Fibroblast of lung (primary cell): ENCODE measurements at regions not wholly inside any gene's neighbourhood (a gene's known extent, or its start where the extent isn't known, plus 50 kb on each side); places are given as distances from the start of the nearest gene placed in this dataset.

ENCODE experiments used
- DNase-seq, 2 donors: peaks; one replicate each; pipeline versions ENCODE4 v3.0.0 to v3.0.0-alpha.2; 2010; ENCODE audit warnings: low read depth in 2 of 2
- H2AFZ ChIP-seq: 2 replicates; pipeline ENCODE4 v1.5.1; 2012; ENCODE audit warnings: low read length, control low read depth, inconsistent platforms
- H3K27ac ChIP-seq: 2 replicates; pipeline ENCODE4 v1.5.1; 2011; ENCODE audit warnings: low read length, control low read depth; ENCODE audit not compliant: insufficient read depth
- H3K27me3 ChIP-seq: 2 replicates; pipeline ENCODE4 v1.5.1; 2011; ENCODE audit warnings: mild to moderate bottlenecking, low read length; ENCODE audit not compliant: control insufficient read depth, insufficient read depth
- H3K36me3 ChIP-seq: 2 replicates; pipeline ENCODE4 v1.5.1; 2011; ENCODE audit warnings: low read length; ENCODE audit not compliant: control insufficient read depth, insufficient read depth
- H3K4me1 ChIP-seq: 2 replicates; pipeline ENCODE4 v1.5.1; 2011; ENCODE audit warnings: low read length; ENCODE audit not compliant: control insufficient read depth, insufficient read depth; ENCODE audit errors: extremely low read depth
- H3K4me2 ChIP-seq: 2 replicates; pipeline ENCODE4 v1.5.1; 2011; ENCODE audit warnings: low read length, control low read depth; ENCODE audit not compliant: insufficient read depth; ENCODE audit errors: extremely low read depth
- H3K4me3 ChIP-seq, 4 experiments: fragments of 200-600 bp in 1 of 4; sonication (generic) in 1 of 4; replicated peaks in 1 of 4; 2 replicates each; pipeline ENCODE4 v1.5.1; 2011 to 2016; ENCODE audit warnings: low read length in 4 of 4, low read depth in 3 of 4, mild to moderate bottlenecking in 3 of 4, control low read depth in 2 of 4, inconsistent platforms in 1 of 4, mixed read lengths in 1 of 4; ENCODE audit not compliant: insufficient read depth in 1 of 4; ENCODE audit errors: control extremely low read depth in 1 of 4
- H3K79me2 ChIP-seq: 2 replicates; pipeline ENCODE4 v1.5.1; 2012; ENCODE audit warnings: mild to moderate bottlenecking, low read length, inconsistent platforms; ENCODE audit not compliant: control insufficient read depth, insufficient read depth
- H3K9ac ChIP-seq: 2 replicates; pipeline ENCODE4 v1.5.1; 2011; ENCODE audit warnings: mild to moderate bottlenecking, low read length, control low read depth; ENCODE audit not compliant: insufficient read depth
- H3K9me3 ChIP-seq: 2 replicates; pipeline ENCODE4 v1.5.1; 2012; ENCODE audit warnings: low read depth, low read length; ENCODE audit not compliant: control insufficient read depth, insufficient read depth
- H4K20me1 ChIP-seq: 2 replicates; pipeline ENCODE4 v1.5.1; 2011; ENCODE audit warnings: low read length; ENCODE audit not compliant: control insufficient read depth, insufficient read depth; ENCODE audit errors: extremely low read depth
- EZH2 ChIP-seq: IDR thresholded peaks from 2 replicates; pipeline ENCODE4 v1.5.1; 2012; ENCODE audit warnings: low read length, control low read depth, mild to moderate bottlenecking; ENCODE audit errors: missing control alignments
- TF ChIP-seq, protein P1 (sequence below), 2 donors: IDR thresholded peaks in 1 of 2; conservative IDR thresholded peaks in 1 of 2; 1 replicate in 1 of 2; 2 replicates in 1 of 2; pipeline ENCODE4 v1.5.1; 2011 to 2012; ENCODE audit warnings: low read length in 2 of 2, control low read depth in 1 of 2, inconsistent platforms in 1 of 2, low read depth in 1 of 2, mild to moderate bottlenecking in 1 of 2

DNA sequence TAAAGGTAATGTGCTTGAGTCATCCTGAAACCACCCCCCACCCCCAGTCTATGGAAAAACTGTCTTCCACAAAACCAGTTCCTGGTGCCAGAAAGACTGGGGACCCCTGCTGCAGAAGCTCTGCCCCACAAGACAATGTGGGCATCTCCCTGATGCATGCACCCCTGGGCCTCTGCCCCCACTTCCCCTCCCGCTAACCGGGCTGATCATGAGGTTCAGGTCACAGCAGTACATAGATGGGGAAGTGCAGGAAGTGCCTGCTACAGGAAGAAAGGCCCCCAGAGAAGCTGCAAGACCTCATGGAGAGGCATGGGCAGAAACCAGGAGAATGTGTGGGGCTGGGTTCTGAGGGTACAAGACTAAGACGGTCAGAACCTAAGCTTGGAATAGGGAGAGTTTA, 243.4 kb upstream of the ID2 start:
- no peaks in the 10 kb centered on the region for H4K20me1 ChIP-seq
- H3K36me3 ChIP-seq = no peaks in the 10 kb centered on the region
- no peak for TF ChIP-seq EZH2
- TF ChIP-seq, protein P1, sequence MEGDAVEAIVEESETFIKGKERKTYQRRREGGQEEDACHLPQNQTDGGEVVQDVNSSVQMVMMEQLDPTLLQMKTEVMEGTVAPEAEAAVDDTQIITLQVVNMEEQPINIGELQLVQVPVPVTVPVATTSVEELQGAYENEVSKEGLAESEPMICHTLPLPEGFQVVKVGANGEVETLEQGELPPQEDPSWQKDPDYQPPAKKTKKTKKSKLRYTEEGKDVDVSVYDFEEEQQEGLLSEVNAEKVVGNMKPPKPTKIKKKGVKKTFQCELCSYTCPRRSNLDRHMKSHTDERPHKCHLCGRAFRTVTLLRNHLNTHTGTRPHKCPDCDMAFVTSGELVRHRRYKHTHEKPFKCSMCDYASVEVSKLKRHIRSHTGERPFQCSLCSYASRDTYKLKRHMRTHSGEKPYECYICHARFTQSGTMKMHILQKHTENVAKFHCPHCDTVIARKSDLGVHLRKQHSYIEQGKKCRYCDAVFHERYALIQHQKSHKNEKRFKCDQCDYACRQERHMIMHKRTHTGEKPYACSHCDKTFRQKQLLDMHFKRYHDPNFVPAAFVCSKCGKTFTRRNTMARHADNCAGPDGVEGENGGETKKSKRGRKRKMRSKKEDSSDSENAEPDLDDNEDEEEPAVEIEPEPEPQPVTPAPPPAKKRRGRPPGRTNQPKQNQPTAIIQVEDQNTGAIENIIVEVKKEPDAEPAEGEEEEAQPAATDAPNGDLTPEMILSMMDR (conservative IDR thresholded peaks at IDR 0.05 in 1 of 2, IDR thresholded peaks at IDR 0.05 in 1 of 2; ENCODE audit: low read depth in 1 of 2, low read length in 2 of 2) = no peak
- no peak overlapping the region for H3K4me3 ChIP-seq
- no peak overlapping the region for H3K9ac ChIP-seq
- no peak overlapping the region for H2AFZ ChIP-seq
- no peak overlapping the region for H3K4me2 ChIP-seq
- DNase-seq = no peak
- H3K9me3 ChIP-seq = no peaks in the 10 kb centered on the region
- H3K27me3 ChIP-seq = no peaks in the 10 kb centered on the region
- no peak overlapping the region for H3K27ac ChIP-seq
- H3K4me1 ChIP-seq = no peaks in the 10 kb centered on the region
- H3K79me2 ChIP-seq = no peaks in the 10 kb centered on the region

DNA sequence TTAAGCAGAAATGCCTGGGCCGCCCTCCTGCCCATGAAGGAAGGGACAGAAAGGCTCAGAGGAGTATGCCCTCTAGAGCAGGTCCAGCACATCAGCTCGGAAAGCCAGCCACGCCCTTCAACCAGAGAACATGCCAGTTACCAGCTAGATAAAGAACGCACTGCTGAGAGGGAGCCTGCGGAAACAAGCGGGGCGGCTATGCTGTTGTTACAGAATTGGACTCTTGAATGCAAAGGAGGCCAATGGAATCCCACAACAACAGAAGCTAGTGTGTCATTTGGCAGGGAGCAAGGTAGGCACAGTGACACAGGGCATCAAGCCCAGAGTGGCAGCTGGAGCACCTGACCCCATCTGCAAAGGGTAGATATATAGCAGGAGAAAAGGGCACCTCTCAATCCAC, 242.9 kb upstream of the ID2 start:
- TF ChIP-seq, protein P1 (conservative IDR thresholded peaks at IDR 0.05 in 1 of 2, IDR thresholded peaks at IDR 0.05 in 1 of 2; ENCODE audit: low read depth in 1 of 2, low read length in 2 of 2) = no peak
- TF ChIP-seq EZH2 = no peak
- no peaks in the 10 kb centered on the region for H4K20me1 ChIP-seq
- no peak for DNase-seq
- no peak overlapping the region for H3K27ac ChIP-seq
- H3K36me3 ChIP-seq = no peaks in the 10 kb centered on the region
- no peak overlapping the region for H3K9ac ChIP-seq
- no peak overlapping the region for H3K4me3 ChIP-seq
- no peaks in the 10 kb centered on the region for H3K79me2 ChIP-seq
- no peaks in the 10 kb centered on the region for H3K9me3 ChIP-seq
- no peak overlapping the region for H3K4me2 ChIP-seq
- H3K4me1 ChIP-seq = no peaks in the 10 kb centered on the region
- H3K27me3 ChIP-seq = no peaks in the 10 kb centered on the region
- H2AFZ ChIP-seq = no peak overlapping the region

DNA sequence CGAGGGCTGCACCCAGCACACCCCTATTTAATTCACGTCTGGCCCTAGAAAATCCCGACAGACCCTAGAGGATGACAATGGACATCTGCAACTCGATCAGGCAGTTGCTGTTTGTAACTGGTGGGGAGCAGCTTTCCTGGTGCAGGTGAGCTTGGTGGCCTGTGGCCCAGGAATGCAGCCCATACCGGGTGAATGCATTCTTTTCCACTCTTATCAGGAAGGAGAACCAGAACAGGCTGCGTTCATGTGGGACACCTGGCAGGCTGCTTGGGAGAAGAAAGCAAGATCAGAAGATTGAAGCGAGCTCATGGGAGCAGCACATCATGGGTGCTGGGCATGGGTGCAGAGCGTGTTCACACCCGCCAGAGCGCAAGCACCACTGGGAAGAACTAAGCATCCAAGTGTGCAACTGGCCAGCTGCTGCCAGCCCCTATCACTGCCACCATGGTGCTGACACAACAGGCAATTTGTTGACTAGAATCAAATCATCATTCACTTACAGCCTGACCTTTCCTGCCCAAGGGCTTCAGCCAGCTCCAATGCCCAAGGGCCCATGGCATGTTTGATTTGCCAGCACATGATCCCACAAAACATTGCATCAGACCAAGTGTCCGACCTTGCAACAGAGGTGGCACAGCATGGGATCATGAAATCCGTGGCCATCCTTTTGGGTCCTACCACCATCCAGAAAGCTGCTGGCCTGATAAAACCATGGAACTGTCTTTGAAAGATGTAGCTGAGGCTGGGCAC, 241.7 kb upstream of the ID2 start:
- Histone ChIP-seq H3K9ac (no peak overlapping the region), H3K4me2 (no peak overlapping the region), H3K9me3 (no peaks in the 10 kb centered on the region), H3K79me2 (no peaks in the 10 kb centered on the region), H3K36me3 (no peaks in the 10 kb centered on the region), H3K4me1 (no peaks in the 10 kb centered on the region), H2AFZ (no peak overlapping the region), H3K27ac (no peak overlapping the region), H3K4me3 (no peak overlapping the region), H3K27me3 (no peaks in the 10 kb centered on the region), H4K20me1 (no peaks in the 10 kb centered on the region)
- no peak for DNase-seq
- no peak for TF ChIP-seq EZH2
- TF ChIP-seq, protein P1 (conservative IDR thresholded peaks at IDR 0.05 in 1 of 2, IDR thresholded peaks at IDR 0.05 in 1 of 2; ENCODE audit: low read depth in 1 of 2, low read length in 2 of 2) = no peak
